Esophagus squamous epithelium (tissue), 5 donors: ENCODE measurements at regions not wholly inside any gene's neighbourhood (a gene's known extent, or its start where the extent isn't known, plus 50 kb on each side); places are given as distances from the start of the nearest gene placed in this dataset.
A peak's percentile ranks its signal among the peaks of the same experiment; 100 is the strongest.

Experiments used
- DNase-seq: peaks from one replicate; lab custom pipeline; 2025; lab: John Stamatoyannopoulos, UW
- H3K27ac ChIP-seq, 4 donors: fragments of 200-600 bp; sonication (generic); one replicate each; pipeline ENCODE4 v1.5.1; 2016 to 2019; ENCODE audit warnings: mild to moderate bottlenecking in 1 of 4
- H3K27me3 ChIP-seq, 4 donors: fragments of 200-600 bp; sonication (generic); 1 replicate in 3 of 4; 2 replicates in 1 of 4; pipeline versions ENCODE4 v1.5.1 to v1.6.0; 2017 to 2021; ENCODE audit warnings: antibody characterized with exemption in 1 of 4
- H3K36me3 ChIP-seq, 3 donors: fragments of 200-600 bp; sonication (generic); one replicate each; pipeline ENCODE4 v1.5.1; 2016 to 2019
- H3K4me1 ChIP-seq, 3 donors: fragments of 200-600 bp; sonication (generic); one replicate each; pipeline ENCODE4 v1.5.1; 2017 to 2019
- H3K4me3 ChIP-seq, 4 donors: fragments of 200-600 bp; sonication (generic); 1 replicate in 3 of 4; 2 replicates in 1 of 4; pipeline ENCODE4 v1.5.1; 2016 to 2019; ENCODE audit warnings: mild to moderate bottlenecking in 2 of 4, moderate library complexity in 1 of 4
- H3K9me3 ChIP-seq, 3 donors: fragments of 200-600 bp; sonication (generic); one replicate each; pipeline ENCODE4 v1.5.1; 2016 to 2019
- POLR2A ChIP-seq, 4 donors: fragments of 450-650 bp; IDR thresholded peaks; one replicate each; pipeline ENCODE4 v1.6.1; 2017; ENCODE audit warnings: antibody characterized with exemption in 4 of 4, mild to moderate bottlenecking in 4 of 4, moderate library complexity in 3 of 4
- WGBS, 2 donors: methylation state at CpG; one replicate each; pipeline ENCODE4 v1.1.5; 2018; 5-methylcytosine and 5-hydroxymethylcytosine counted together
- intact Hi-C: fragments of 100-400 bp; cut with DNase I; formaldehyde crosslinking; loops from one replicate; pipeline ENCODE4 v1.15.0; 2022
- TF ChIP-seq, protein P1 (sequence below), 6 experiments: fragments of 450-650 bp in 4 of 6; fragments of 200-600 bp in 2 of 6; sonication (generic) in 2 of 6; IDR thresholded peaks; one replicate each; pipeline ENCODE4 v1.5.1; 2016 to 2019; ENCODE audit warnings: antibody characterized with exemption in 6 of 6, mild to moderate bottlenecking in 4 of 6, moderate library complexity in 4 of 6
- donor health status: DM: yes; HTN: yes; CAD: no.

DNA sequence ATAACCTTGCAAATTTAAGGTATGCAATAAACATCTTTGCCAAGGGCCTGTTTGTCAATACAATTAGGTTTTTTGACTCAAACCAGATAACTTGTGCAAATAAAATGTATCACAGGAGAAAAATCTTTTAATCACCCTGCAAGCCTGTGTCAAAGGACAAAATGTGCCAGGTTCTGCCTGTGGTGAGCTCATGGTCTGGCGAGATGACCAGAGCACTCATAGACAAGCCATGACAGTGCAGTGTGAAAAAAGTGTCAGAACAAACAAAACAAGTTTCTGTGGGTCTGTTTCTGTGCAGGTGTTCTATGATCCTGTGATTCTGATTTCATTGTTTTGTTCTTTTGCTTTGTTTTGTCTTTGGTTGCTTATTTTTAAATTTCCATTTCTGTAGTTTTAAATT, 847.2 kb downstream of the VRK1 start:
- TF ChIP-seq, protein P1, sequence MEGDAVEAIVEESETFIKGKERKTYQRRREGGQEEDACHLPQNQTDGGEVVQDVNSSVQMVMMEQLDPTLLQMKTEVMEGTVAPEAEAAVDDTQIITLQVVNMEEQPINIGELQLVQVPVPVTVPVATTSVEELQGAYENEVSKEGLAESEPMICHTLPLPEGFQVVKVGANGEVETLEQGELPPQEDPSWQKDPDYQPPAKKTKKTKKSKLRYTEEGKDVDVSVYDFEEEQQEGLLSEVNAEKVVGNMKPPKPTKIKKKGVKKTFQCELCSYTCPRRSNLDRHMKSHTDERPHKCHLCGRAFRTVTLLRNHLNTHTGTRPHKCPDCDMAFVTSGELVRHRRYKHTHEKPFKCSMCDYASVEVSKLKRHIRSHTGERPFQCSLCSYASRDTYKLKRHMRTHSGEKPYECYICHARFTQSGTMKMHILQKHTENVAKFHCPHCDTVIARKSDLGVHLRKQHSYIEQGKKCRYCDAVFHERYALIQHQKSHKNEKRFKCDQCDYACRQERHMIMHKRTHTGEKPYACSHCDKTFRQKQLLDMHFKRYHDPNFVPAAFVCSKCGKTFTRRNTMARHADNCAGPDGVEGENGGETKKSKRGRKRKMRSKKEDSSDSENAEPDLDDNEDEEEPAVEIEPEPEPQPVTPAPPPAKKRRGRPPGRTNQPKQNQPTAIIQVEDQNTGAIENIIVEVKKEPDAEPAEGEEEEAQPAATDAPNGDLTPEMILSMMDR (IDR thresholded peaks at IDR 0.05): no peak
- TF ChIP-seq POLR2A (IDR thresholded peaks at IDR 0.05): no peak

DNA sequence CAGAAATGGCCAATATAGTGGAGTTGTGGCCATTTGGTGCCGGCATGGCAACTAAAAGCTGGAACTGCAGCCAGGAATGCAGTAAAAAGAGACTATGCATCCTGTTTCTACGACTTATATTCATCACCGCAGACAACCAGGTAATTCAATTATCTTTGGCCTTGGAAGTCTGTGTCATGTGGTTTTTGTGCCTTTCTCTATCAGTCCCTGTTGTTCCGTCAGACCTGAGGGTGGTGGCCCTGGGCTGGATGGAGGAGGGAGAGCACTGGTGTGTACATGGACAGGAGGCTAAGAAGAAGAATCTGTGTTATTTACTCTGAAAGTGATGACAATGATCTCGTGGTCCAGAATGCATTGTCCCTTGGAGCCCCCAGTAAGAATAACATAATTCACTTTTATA, 852.6 kb downstream of the VRK1 start:
- intact Hi-C loops: no loop called here
- DNase-seq: no peak
- Histone ChIP-seq H3K9me3 (no peaks in the 10 kb centered on the region), H3K27me3 (no peaks in the 10 kb centered on the region), H3K27ac (no peak overlapping the region), H3K4me1 (no peaks in the 10 kb centered on the region), H3K4me3 (no peak overlapping the region), H3K36me3 (no peaks in the 10 kb centered on the region)
- TF ChIP-seq, protein P1 (IDR thresholded peaks at IDR 0.05): no peak
- TF ChIP-seq POLR2A (IDR thresholded peaks at IDR 0.05): no peak
- 60 to 72% methylated on average over 5 of the region's 5 CpGs for WGBS, 2 donors

More for the DNA sequence above, 847.2 kb downstream of the VRK1 start:
- Histone ChIP-seq H3K4me1 (peaks cover 0 to 3% (median 0%) of the 10 kb centered on the region in 3 donors), H3K4me3 (no peak overlapping the region), H3K36me3 (no peaks in the 10 kb centered on the region), H3K27me3 (no peaks in the 10 kb centered on the region), H3K9me3 (no peaks in the 10 kb centered on the region), H3K27ac (no peak overlapping the region)
- no peak for DNase-seq
- intact Hi-C loops: no loop called here
- 55 to 60% methylated on average over 1 of the region's 1 CpG for WGBS, 2 donors

DNA sequence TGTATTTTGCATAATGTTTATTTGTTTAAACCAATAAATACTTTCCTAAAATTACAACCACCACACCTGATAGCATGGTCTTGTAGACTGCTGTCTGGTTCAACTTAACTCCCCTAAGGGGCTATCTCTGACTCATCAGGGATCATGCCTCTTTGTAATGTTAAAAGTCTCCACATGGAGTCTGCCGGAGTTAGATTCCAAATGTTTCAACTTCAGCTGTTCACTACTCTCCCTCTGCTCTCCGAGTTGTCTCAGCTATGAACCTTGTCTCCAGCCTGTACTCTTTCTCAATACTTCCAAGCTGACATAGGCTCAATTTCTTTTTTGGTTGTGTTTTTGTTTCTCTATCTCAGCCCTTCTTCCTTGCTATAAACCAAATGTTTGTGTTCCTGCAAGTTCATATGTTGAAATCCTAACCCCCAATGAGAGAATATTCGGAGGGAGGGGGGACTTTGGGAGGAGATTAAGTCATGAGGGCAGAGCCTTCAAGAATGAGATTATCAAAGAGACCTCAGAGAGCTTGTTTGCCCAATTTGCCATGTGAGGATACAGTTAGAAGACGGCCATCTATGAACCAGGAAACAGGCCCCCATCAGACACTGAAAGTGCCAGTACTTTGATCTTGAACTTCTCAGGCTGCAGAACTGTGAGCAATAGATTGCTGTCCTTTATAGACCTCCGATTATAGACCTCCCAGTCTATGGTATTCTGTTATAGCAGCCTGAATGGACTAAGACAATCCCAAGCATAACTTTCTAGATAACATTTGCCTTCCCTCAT, 858.2 kb downstream of the VRK1 start:
- no peaks in the 10 kb centered on the region for H3K36me3 ChIP-seq
- TF ChIP-seq, protein P1 (IDR thresholded peaks at IDR 0.05): peak in 1 of 6 experiments; percentile 7
- no peak for TF ChIP-seq POLR2A (IDR thresholded peaks at IDR 0.05)
- H3K9me3 ChIP-seq: no peaks in the 10 kb centered on the region
- no peaks in the 10 kb centered on the region for H3K4me1 ChIP-seq
- DNase-seq: no peak
- H3K27me3 ChIP-seq: no peaks in the 10 kb centered on the region
- no peak overlapping the region for H3K27ac ChIP-seq
- intact Hi-C loops: no loop called here
- WGBS, 2 donors: 38 to 50% methylated on average over 5 of the region's 5 CpGs
- no peak overlapping the region for H3K4me3 ChIP-seq

DNA sequence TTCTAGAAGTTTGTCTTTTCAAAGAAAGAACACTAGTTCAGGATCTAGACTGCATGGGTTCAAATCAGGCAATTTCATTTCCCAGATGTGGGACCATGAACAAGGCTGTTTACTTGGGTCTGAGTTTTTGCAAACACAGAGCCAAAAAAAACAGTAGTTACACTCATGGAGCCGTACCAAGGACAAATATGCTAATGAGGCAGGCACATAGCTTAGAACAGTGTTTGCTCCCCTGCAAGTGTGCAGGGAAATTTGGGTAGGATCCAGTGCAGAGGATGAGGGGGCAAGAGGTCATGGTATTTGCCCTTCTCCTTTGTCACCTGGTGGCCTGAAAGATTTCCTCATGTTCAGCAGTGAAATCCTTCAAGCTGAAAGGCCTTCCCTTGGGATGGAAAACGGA, 860.4 kb downstream of the VRK1 start:
- no peaks in the 10 kb centered on the region for H3K9me3 ChIP-seq
- TF ChIP-seq, protein P1 (IDR thresholded peaks at IDR 0.05): no peak
- no peak for TF ChIP-seq POLR2A (IDR thresholded peaks at IDR 0.05)
- no peak for DNase-seq
- H3K27ac ChIP-seq: no peak overlapping the region
- H3K27me3 ChIP-seq: no peaks in the 10 kb centered on the region
- H3K36me3 ChIP-seq: no peaks in the 10 kb centered on the region
- H3K4me3 ChIP-seq: no peak overlapping the region
- WGBS, 2 donors: 55 to 83% methylated on average over 2 of the region's 2 CpGs
- H3K4me1 ChIP-seq: no peaks in the 10 kb centered on the region
- intact Hi-C loops: no loop called here

DNA sequence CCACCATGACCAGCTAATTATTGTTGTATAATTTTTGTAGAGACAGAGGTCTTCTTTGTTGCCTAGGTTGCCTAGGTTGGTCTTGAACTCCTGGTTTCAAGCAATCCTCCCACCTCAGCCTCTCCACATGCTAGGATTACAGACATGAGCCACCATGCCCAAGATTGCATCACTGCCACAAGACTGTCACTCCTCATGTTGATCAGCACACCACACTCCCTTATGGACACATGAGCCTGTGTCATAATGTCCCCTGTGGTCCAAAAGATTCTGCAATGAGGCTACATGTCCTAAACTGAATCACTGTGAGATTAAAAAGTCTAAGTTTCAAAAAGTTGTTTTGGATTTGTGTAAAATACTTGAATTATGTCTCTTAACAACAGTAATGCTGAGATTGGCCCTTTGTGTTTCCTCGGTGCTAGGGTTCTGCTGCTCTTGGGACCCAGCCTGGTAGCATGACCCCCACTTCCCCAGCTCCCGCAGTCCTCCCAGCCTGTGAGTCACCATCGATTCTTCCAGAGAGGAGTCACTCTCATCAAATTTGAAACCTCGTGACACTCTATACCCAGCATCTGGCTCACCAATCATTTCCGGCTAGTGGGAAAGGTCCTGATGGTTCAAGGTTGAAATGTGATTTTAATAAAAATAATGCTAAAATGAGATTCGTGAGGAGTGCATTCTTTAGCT, 890.9 kb downstream of the VRK1 start:
- Histone ChIP-seq H3K9me3 (no peaks in the 10 kb centered on the region), H3K4me3 (no peak overlapping the region), H3K27me3 (no peaks in the 10 kb centered on the region), H3K36me3 (no peaks in the 10 kb centered on the region), H3K27ac (no peak overlapping the region), H3K4me1 (no peaks in the 10 kb centered on the region)
- TF ChIP-seq, protein P1 (IDR thresholded peaks at IDR 0.05): no peak
- TF ChIP-seq POLR2A (IDR thresholded peaks at IDR 0.05): no peak
- intact Hi-C loops: no loop called here
- no peak for DNase-seq
- WGBS, 2 donors: 82 to 91% methylated on average over 5 to 6 of the region's 6 CpGs
